Medulla oblongata (tissue), 1 donor: ENCODE measurements at regions not wholly inside any gene's neighbourhood (a gene's known extent, or its start where the extent isn't known, plus 50 kb on each side); places are given as distances from the start of the nearest gene placed in this dataset.
"Not testable (repeated sequence)": the region's sequence is repeated elsewhere in the genome, so short reads cannot be mapped to it uniquely, and the experiment has no call there.

Experiments used
- DNase-seq: peaks from one replicate; pipeline ENCODE4 v3.0.0-alpha.2; 2015; ENCODE audit errors: extremely low spot score

- no peak for DNase-seq
Observed at GRCh38 chr5:68968429-68968828, 125.4 kb upstream of the SLC30A5 start.

GRCh38 chr5:68970617-68971016, 123.2 kb upstream of the SLC30A5 start:
- no peak for DNase-seq

- no peak for DNase-seq
Observed at GRCh38 chr5:68973696-68974095, 120.1 kb upstream of the SLC30A5 start.

- no peak for DNase-seq
Observed at GRCh38 chr5:68983043-68983442, 110.8 kb upstream of the SLC30A5 start.

- DNase-seq, result no peak
Observed at GRCh38 chr5:68983959-68984358, 109.9 kb upstream of the SLC30A5 start.

- DNase-seq, result no peak
Observed at GRCh38 chr5:68991279-68992084, 102.3 kb upstream of the SLC30A5 start.

- DNase-seq, result no peak
Observed at GRCh38 chr5:68994645-68995044, 99.2 kb upstream of the SLC30A5 start.

- DNase-seq, result no peak
Observed at GRCh38 chr5:68995845-68996545, 97.8 kb upstream of the SLC30A5 start.

GRCh38 chr5:68999181-68999580, 94.6 kb upstream of the SLC30A5 start:
- no peak for DNase-seq

GRCh38 chr5:69000216-69000919, 93.4 kb upstream of the SLC30A5 start:
- DNase-seq, result no peak

GRCh38 chr5:69000949-69001348, 92.9 kb upstream of the SLC30A5 start:
- DNase-seq, result no peak

- no peak for DNase-seq
Observed at GRCh38 chr5:69001627-69002026, 92.2 kb upstream of the SLC30A5 start.

GRCh38 chr5:69004127-69004526, 89.7 kb upstream of the SLC30A5 start:
- DNase-seq, result no peak

GRCh38 chr5:69004676-69005075, 89.1 kb upstream of the SLC30A5 start:
- no peak for DNase-seq

GRCh38 chr5:69006030-69006429, 87.8 kb upstream of the SLC30A5 start:
- no peak for DNase-seq

GRCh38 chr5:69007163-69007562, 86.7 kb upstream of the SLC30A5 start:
- no peak for DNase-seq

- peak; percentile 68 for DNase-seq
Observed at GRCh38 chr5:69007726-69008368, 86.0 kb upstream of the SLC30A5 start.

- no peak for DNase-seq
Observed at GRCh38 chr5:69010476-69010875, 83.3 kb upstream of the SLC30A5 start.

GRCh38 chr5:69011910-69012309, 81.9 kb upstream of the SLC30A5 start:
- DNase-seq, result no peak

- no peak for DNase-seq
Observed at GRCh38 chr5:69013481-69013880, 80.3 kb upstream of the SLC30A5 start.

GRCh38 chr5:69014007-69014406, 79.8 kb upstream of the SLC30A5 start:
- DNase-seq, result not testable (repeated sequence)
